NCI-H2196 treated with DMSO at 0.1 percent for 48 hours (cell line): ENCODE measurements at regions not wholly inside any gene's neighbourhood (a gene's known extent, or its start where the extent isn't known, plus 50 kb on each side); places are given as distances from the start of the nearest gene placed in this dataset.

Experiments used
- DNase-seq: peaks from one replicate; lab custom pipeline; 2025; ENCODE audit not compliant: unreplicated experiment; lab: John Stamatoyannopoulos, UW

DNA sequence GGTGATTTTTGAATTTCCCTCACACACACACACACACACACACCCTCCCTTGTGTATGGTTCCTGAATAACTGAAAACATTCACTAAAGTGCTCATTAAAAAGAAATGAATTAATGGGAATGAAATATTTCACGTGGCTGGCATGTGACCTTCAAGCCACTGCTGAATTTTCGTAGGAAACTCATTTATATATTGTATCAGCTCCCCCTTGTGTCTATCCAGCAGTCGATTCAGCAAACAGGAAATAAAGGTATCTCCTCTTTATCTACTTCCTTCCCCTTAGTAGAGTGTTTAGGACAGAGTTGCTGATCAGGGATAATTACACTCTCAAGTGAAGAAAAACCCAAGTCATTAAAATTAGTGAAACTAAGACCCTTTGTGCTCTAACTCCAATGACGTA, 912.6 kb upstream of the LCORL start:
- no peak for DNase-seq

DNA sequence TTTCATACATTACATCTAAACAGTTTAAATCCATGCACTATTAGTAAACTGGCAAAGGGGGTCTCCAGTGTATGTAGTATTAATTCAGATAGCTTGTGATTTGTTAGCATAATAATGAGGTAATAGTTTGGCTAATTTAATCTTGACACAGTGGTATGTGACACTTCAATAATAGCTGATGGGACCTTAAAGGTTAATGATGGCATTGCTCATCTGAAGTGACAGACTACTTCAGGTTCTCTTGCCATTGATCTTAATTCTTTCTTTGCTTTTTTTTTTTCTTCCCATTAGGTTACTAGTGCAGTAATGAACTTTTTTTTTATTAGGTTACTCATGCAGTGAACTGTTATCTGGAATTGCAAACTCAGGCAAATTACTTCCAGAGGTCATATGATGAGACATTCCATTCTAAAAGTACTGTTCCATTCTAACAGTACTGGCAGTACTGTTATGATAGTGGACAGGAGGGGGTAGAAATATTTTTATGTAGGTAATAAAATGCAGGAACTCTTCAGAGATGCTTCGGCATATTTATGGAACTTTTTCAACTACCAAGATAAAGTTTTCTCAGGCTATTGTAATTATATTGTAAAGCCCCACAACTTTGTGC, 911.3 kb upstream of the LCORL start:
- no peak for DNase-seq

DNA sequence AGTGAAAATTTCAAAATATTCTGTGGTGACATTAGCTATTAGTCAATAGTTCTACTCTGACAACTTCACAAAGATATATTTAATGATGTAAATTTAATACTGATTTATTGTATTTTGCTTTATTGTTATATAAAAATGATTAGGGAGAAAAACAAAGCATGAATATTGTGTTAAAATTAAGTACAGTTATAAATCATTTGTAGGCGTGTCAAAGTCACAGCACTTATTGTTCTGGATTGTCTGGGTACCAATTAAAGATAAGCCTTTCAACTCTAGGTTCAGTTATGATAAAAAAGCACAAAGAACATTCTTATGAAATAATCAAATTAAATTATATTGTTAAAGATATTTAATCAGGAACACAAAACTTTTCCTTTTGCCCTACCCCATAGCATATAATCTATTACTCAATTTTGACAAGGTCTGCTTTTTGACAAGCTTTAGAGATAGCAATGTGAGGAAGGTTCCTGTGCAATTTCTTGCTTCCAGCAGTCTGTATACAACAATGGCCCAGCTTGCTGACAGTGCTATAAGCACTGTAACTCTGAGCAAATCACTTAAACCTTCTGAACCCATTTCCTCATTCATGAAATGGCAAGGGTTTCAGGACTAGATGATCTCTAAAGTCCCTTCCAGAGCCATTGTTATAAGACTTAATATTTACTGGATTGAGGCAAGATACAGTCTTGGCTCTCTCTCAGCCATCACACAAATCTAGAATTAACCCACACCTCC, 910.3 kb upstream of the LCORL start:
- DNase-seq, result no peak

DNA sequence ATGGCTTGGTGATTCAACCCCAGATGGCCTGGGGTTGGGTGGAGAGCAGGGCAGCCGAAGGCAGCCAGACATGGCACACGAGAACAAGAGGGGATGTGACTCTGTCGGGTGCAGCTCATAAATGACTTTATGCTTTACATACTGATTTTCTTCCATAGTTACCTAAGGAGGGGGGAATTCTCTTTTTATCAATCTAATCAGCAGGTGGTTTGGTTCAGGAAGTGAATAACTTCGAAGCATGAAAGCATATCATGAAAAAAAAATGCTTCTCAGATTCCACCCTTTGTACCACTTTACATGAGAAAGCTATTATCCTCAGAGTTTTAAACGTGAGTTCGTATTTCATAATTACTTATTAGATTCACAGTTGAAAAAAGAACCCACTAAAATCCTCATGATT, 908.9 kb upstream of the LCORL start:
- no peak for DNase-seq

DNA sequence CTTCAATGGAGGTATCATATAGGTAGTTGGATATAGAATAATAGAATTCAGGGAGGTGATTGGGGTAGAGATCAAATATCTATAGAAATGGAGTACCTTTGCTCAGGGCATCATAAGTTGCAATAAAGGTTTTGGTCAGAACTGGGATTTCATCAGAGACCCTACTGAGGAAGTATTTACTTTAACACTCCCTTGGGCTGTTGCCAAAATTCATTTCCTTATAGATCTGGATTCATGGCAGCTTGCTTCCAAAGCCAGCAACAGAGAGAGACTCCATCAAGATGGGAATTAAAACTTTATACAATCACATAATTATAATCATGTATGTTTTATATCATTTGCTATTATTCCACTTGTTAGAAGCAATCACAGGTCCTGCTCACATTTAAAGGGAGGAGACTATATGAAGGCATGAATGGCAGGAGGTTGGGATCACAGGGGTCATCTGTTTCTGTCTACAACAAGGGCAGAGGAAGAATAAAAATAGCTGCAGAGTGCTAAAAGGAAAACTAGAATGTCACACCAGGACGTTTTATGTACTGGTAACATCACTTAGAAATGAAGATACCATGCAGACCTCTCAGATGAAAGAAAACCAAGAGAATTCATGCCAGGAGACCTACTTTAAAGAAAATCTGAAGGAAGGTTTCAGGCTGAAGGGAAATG, 902.1 kb upstream of the LCORL start:
- DNase-seq, result no peak

DNA sequence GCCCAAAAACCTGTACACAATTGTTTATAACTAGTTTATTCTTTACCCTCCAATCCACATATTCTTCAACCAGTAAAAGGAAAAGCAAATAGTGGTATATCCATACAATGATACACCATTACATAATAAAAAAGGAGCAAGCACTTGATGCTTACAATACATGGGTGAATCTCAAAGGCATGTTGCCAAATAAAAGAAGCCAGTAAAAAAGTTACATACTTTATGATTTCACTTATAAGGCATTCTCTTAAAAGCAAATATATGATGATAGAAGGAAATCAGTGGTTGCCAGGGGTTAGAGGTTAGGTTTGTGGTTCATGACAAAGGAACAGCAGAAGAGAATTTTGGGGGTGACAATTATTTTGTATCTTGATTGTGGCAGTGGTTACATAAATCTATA, 896.1 kb upstream of the LCORL start:
- DNase-seq, result no peak

DNA sequence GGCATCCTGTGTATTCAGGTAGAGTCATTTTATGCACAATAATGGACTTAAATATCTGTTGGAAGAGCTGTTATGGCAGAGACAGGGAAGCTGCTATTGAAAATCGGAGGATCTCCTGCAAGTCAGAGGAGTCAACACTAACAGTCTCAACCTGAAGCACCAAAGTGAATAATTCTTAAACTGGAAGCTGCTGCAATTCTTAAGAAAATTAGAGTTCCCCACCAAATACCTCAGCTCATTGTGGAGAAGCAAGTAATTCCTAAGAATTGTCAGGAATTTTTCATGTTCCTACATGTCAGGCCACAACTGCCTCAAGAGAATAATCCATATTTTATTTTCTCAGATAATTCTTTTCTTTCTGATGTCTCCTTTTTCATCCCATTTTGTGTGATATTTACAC, 892.6 kb upstream of the LCORL start:
- DNase-seq, result no peak

DNA sequence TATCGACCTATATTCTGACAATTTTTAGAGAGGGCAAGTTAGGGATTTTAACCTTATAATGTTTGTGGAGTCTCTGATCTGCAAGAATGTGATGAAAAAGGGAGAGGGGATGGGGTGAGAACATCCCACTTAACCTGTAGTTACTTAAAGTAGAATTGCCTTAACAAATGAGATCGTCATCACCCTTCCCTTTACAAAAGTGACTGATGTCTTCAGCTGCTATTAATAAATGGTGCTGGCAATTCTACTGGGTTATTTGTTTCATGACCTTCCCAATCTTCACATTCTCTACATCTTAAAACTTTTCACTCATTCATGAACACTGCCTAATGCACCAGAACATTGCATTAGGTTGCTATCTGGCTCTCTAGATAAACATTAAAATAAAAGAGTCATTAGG, 873.4 kb upstream of the LCORL start:
- no peak for DNase-seq

DNA sequence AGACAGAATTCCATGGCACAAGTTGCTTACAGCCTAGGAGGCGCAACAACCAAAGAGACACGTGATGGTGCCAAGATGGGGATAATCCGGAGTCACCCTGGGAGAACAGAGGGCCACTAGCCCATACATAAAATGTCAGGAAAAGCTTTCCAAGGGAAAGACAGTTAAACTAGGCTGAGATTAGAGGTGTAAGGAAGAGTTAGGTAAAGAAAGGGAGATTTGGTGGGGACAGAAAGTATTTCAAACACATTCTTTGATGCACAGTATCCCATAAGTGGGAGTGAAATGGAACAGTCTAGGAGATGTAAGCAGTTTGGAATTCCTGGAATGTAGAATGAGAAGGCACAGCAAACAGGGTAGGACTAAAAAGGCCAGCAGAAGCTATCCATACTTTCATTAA, 860.9 kb upstream of the LCORL start:
- no peak for DNase-seq

DNA sequence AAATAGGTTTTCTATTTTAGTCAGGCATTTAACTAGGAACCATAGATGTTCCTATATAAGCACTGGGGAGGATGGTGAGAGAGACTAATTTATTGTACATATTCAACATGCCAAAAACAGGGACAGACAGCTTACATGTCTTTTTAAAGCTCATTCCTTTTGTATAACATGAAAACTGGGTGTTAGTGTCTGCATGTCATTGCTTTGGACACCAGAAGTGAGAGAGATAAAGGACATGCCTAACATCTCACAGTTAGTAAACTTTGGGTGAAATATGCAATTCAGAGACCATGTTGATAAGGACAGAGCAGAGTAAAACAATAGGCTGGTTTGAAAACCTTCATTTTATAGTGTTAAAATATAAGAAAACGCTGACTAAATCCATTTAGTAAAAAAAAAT, 860.0 kb upstream of the LCORL start:
- no peak for DNase-seq

DNA sequence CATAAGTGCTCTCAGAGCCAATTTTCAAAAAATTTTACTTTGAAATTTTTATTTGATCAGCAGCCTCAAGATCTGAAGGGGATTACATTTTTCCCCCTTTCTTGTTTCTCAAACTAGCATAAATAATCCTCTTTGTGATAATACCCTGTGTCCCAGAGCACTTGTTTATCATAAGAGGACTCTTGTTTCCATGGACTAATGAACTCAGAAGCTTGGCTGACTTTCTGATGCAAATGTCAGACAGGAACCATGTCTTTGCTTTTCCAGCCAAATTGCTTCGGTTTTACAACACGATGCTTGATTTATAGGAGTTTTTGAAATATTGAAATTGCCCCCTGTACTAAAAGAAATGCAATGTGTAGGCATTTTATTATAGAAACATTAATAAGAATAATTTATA, 859.3 kb upstream of the LCORL start:
- DNase-seq, result no peak

DNA sequence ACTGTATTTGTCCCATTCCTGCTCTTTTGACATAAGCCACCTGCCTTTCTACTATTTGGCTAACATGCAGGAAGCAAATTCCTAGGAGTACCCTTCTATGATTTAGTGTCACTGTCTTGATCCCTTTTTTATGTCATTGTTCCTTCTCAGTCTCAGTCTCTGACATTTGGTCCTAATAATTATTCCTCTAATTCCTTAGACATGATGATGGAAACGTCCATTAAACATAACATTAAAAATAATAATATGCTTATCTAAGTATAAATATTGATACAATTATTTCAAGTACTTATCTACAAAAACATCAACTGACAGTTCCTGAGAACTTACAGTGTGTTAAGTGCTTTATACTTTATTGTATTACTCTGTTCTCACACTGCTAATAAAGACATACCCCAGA, 857.0 kb upstream of the LCORL start:
- DNase-seq, result no peak

DNA sequence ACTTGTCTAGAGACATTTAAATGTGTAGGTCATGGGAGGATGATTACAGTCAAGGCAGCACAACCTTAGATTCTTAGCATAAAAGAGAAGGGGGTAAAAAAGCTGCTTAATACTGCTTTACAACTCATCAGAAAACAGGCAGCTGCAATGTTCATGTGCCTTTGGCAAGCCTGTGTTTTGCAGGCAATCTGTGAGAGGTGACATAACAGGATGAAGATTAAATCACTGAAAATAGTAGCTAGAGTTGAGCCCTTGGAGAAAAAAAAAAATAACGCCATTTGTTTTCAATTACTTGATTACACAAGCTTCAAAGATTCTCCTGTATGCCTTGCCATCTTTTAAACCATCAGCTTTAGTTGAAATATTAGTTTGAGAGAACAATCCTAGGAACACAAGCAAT, 847.6 kb upstream of the LCORL start:
- no peak for DNase-seq

DNA sequence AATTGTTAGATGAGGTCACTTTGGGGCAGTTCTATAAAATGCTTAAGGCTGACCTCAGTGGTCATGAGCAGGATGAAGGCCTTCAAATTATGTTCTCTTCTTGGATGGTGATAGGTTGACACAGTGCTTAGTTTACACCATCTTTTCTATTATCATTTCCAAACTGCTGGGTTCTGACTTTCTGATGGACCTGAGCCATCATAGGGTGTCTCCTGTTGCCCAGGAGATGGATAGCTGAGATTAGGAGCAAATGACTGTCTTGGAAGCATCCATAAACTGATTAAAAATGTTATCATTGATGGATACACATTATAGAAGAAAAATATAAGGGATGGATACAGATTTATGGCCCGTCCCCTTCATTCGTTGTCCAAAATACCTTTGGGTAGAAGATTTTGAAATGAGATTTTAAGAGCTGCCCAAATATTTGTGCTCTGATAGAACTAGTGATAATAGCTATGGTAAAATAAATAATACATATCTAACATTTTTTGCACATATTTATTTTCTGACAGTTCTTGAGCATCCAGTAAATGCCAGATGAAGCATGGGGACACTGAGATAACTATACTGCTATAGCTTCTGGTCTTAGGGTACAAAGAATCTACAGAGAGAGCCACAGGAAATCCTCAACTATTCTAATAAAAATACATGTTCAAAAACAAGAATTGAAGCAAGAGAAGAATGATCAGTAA, 839.4 kb upstream of the LCORL start:
- no peak for DNase-seq

DNA sequence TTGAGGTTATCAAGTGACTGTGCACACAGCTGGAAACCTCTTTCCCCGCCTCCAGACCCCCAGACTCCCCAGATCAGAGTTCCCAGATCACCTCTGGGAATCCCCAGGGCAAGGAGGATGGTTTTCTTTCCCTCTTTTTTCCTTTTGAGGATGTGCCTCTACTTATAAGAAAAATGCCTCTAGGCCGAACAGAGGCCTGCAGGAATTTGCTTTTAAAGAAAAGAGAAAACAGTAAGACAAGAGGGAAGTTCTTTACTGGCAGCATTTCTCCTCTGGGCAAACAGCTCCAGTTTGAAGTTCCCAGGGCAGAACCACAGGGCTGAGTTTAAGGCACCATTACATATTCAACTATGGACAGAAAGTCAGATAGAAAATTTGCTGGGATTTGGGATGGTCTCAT, 837.9 kb upstream of the LCORL start:
- DNase-seq, result no peak

DNA sequence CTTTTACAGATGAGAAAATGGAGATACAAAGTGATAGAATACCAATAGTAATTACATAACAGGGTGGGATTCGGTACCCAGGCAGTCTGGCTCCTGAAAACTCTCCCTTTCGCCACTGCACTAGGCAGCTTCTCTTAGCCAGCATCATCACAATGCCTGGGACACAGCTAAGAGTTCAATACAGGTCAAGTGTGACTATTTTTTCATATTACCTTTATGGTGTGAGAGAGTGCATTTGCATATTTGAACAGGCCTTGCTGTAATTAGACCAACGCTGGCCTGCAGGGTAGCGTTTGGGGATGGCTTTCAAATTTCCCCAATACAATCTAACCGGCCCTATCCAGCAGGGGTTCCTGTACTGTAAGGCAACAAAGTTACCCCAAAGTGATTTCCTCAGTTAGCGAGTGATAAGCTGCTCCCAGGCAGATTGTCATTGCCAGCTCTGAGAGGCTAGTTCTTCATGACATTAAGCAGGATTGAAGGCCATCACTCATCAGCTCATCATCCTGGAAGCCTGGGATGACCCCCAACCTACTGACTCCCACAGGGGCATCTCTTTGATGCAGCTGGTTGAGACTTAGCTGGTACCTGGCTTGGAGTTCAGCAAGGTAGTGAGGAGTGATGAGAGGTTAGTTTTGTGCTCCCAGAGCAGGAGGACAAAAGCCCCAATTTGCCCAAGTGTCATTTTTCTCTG, 836.8 kb upstream of the LCORL start:
- no peak for DNase-seq

DNA sequence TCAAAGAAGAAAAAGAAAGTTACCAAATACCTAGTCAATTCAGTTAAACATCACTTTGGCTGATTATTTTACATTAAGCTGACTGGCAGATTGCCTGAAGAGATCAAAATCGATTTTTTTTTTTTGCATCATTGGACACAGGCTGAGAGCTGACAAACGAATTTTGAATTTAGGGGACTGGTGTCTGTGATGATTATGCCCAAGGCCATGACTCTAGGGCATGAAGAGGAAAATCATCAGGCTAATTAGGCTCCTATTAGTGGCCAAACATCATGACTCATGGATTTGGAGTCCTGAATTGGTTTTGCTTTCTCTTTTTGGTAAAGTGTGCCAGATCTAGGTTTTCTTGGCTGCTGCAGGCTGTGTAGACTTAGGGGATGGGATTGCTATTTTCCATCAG, 829.3 kb upstream of the LCORL start:
- DNase-seq, result no peak

DNA sequence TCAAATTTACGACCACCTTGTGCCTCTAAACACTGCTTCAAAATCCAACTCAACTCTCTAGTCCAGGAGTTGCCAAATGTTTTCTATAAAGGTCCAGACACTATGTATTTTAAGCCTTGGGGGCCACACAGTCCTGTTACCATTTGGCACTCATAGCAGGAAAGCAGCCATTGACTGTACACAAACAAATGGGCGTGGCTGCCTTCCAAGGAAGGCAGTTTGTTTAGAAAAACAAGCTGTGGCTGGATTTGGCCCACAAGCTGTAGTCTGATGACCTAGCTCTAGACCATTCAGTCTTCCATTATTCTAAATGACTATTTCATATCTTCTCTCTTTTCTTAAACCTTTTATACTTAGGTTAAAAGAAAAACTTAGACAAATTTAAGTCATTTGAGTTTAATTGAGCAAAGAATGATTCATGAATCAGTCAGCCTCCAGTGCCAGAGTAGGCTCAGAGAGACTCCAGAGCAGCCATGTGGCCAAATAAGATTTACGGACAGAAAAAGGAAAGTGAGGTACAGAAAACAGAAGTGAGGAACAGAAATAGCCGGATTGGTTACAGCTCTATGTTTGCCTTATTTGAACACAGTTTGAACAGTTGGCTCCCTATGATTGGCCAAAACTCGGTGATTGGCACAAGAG, 825.8 kb upstream of the LCORL start:
- no peak for DNase-seq

DNA sequence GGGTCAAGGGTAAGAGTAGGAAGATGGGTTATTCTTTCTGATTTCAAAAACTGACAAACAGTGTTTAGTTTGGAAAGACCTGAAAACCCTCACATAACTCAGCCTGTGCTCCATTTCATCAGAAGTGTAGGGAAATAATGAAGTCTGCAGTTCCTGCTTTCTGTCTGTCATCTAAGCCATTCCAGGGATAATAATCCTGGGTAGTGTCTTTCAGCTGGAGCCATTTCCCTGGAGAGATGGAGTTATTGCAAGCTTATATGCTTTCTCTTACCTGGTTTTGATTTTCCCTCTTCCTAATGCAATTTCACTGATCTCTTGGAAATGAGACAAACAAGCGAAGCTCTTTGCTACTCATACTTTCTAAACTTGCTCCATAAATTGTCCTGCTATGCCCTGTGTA, 824.8 kb upstream of the LCORL start:
- DNase-seq, result no peak

DNA sequence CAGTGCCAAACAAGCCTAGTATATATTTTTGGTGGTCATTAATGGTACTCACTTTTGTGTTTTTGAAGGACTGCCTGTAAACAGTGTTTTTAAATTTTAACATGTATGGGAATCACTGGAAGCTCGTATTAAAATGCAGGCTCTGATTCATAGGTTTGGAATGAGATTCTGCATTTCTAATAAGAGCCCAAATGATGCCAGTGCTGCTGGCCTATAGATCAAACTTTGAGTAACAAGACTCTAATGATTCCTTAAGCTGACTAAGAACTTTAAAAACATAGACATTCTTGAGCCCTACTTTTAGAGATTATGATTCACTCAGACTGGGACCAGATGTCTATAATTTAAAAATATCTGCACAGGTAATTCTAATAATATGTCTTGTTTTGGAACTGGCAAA, 823.2 kb upstream of the LCORL start:
- no peak for DNase-seq

DNA sequence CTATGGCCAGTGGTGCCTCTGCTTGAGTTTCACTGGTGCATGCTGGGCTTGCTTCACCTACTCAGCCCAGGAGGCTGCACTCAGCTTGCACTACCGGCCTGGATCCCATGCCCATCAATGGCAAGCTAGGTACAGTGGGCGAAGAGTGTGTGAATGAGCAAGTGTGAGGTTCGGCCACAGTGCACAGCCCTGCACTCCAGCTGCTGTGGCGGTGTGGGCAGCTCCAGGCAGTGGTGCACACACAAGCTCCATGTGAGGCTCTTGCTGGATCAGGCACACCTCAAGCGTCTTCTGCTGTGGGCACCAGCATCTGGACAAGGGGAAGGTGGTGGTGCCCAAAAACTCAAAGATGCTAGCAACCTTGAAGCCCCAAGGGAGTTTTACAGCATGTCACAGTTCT, 820.9 kb upstream of the LCORL start:
- no peak for DNase-seq
